ENCODE measurements at regions not wholly inside any gene's neighbourhood (a gene's known extent, or its start where the extent isn't known, plus 50 kb on each side); places are given as distances from the start of the nearest gene placed in this dataset.

DNA sequence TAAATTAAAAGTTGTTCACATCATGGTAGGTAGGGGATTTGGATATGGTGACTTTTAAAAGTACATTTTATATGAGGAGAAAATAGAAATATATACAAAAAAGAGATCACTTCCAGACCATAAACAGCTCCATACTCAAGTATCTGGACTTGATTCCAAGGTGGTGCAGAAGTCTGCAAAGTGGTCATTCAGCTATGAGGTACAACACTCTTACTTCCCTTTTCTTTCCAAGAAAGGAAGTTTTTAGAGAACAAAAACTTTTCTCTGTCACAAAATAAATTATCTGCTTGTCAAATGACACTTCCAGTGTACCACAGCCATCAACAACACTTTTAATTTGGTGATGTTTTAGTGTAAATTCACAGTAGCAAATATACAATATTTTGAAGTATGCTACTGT lies 1013.5 kb downstream of the GATA3 start:
- no peaks in the 10 kb centered on the region for H3K4me1 ChIP-seq (ENCODE audit: control insufficient read depth in 4 of 4, insufficient read depth in 4 of 4, low read length in 3 of 4)
- no peak overlapping the region for H3K27ac ChIP-seq (ENCODE audit: low read depth in 1 of 2, low read length in 2 of 2)
- TF ChIP-seq FOXA1 (IDR thresholded peaks at IDR 0.05) (no peak), YY1 (IDR thresholded peaks at IDR 0.05) (no peak), NR2F2 (IDR thresholded peaks at IDR 0.05) (no peak), SP1 (IDR thresholded peaks at IDR 0.05) (no peak), JUND (IDR thresholded peaks at IDR 0.05) (no peak)
- TF ChIP-seq, protein P1, sequence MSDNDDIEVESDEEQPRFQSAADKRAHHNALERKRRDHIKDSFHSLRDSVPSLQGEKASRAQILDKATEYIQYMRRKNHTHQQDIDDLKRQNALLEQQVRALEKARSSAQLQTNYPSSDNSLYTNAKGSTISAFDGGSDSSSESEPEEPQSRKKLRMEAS (IDR thresholded peaks at IDR 0.05), result no peak
- TF ChIP-seq, protein P2, sequence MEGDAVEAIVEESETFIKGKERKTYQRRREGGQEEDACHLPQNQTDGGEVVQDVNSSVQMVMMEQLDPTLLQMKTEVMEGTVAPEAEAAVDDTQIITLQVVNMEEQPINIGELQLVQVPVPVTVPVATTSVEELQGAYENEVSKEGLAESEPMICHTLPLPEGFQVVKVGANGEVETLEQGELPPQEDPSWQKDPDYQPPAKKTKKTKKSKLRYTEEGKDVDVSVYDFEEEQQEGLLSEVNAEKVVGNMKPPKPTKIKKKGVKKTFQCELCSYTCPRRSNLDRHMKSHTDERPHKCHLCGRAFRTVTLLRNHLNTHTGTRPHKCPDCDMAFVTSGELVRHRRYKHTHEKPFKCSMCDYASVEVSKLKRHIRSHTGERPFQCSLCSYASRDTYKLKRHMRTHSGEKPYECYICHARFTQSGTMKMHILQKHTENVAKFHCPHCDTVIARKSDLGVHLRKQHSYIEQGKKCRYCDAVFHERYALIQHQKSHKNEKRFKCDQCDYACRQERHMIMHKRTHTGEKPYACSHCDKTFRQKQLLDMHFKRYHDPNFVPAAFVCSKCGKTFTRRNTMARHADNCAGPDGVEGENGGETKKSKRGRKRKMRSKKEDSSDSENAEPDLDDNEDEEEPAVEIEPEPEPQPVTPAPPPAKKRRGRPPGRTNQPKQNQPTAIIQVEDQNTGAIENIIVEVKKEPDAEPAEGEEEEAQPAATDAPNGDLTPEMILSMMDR (IDR thresholded peaks at IDR 0.05; ENCODE audit: low read depth, low read length, missing input control), result no peak
- peaks cover 0 to 4% (median 0%) of the 10 kb centered on the region in 4 donors for H3K27me3 ChIP-seq (ENCODE audit: control insufficient read depth in 4 of 4, insufficient read depth in 4 of 4, low read length in 3 of 4)
- H3K4me3 ChIP-seq (ENCODE audit: low read depth in 1 of 3, low read length in 3 of 3), result no peak overlapping the region
- H3K9me3 ChIP-seq (ENCODE audit: control insufficient read depth in 4 of 4, low read length in 3 of 4), result no peaks in the 10 kb centered on the region
- no peak for DNase-seq (ENCODE audit: low spot score)
- no peaks in the 10 kb centered on the region for H3K36me3 ChIP-seq (ENCODE audit: control insufficient read depth in 4 of 4, insufficient read depth in 3 of 4, low read depth in 1 of 4, low read length in 3 of 4)
- H3K9ac ChIP-seq (ENCODE audit: low read depth in 1 of 2, low read length in 2 of 2), result no peak overlapping the region

DNA sequence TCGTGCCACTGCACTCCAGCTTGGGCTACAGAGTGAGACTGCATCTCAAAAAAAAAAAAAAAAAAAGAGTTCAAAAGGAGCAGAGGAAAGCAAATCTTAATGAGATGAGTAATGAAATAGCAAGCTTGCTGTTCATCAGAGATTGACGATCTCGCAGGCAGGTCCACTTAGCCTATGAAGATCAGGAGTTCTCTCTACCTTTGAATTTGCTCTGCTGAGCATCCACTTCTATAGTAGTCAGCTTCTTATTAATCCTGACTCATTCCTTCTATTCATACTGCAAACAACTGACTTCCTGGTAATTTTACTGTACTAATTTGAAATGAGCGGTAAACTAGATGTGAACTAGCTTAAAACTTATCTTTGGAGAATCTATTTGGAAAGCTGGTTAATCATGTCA lies 1014.6 kb downstream of the GATA3 start:
- H3K27me3 ChIP-seq (ENCODE audit: control insufficient read depth in 4 of 4, insufficient read depth in 4 of 4, low read length in 3 of 4), result peaks cover 0 to 4% (median 0%) of the 10 kb centered on the region in 4 donors
- H3K27ac ChIP-seq (ENCODE audit: low read depth in 1 of 2, low read length in 2 of 2), result no peak overlapping the region
- WGBS, result 85% methylated on average over 4 of the region's 4 CpGs
- no peaks in the 10 kb centered on the region for H3K9me3 ChIP-seq (ENCODE audit: control insufficient read depth in 4 of 4, low read length in 3 of 4)
- TF ChIP-seq SP1 (IDR thresholded peaks at IDR 0.05) (no peak), JUND (IDR thresholded peaks at IDR 0.05) (no peak), FOXA1 (IDR thresholded peaks at IDR 0.05) (no peak), GABPA (IDR thresholded peaks at IDR 0.05 in 1 of 2, conservative IDR thresholded peaks at IDR 0.05 in 1 of 2) (no peak), FOXA2 (IDR thresholded peaks at IDR 0.05) (no peak), TAF1 (conservative IDR thresholded peaks at IDR 0.05) (no peak), YY1 (IDR thresholded peaks at IDR 0.05) (no peak), HNF4A (conservative IDR thresholded peaks at IDR 0.05) (no peak), NR2F2 (IDR thresholded peaks at IDR 0.05) (no peak), EGR1 (IDR thresholded peaks at IDR 0.05; ENCODE audit: low read depth in 2 of 2) (no peak), RXRA (IDR thresholded peaks at IDR 0.05) (no peak), HNF4G (IDR thresholded peaks at IDR 0.05) (no peak)
- TF ChIP-seq, protein P3, sequence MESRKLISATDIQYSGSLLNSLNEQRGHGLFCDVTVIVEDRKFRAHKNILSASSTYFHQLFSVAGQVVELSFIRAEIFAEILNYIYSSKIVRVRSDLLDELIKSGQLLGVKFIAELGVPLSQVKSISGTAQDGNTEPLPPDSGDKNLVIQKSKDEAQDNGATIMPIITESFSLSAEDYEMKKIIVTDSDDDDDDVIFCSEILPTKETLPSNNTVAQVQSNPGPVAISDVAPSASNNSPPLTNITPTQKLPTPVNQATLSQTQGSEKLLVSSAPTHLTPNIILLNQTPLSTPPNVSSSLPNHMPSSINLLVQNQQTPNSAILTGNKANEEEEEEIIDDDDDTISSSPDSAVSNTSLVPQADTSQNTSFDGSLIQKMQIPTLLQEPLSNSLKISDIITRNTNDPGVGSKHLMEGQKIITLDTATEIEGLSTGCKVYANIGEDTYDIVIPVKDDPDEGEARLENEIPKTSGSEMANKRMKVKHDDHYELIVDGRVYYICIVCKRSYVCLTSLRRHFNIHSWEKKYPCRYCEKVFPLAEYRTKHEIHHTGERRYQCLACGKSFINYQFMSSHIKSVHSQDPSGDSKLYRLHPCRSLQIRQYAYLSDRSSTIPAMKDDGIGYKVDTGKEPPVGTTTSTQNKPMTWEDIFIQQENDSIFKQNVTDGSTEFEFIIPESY (IDR thresholded peaks at IDR 0.05), result no peak
- TF ChIP-seq, protein P2 (IDR thresholded peaks at IDR 0.05; ENCODE audit: low read depth, low read length, missing input control), result no peak
- TF ChIP-seq, protein P4, sequence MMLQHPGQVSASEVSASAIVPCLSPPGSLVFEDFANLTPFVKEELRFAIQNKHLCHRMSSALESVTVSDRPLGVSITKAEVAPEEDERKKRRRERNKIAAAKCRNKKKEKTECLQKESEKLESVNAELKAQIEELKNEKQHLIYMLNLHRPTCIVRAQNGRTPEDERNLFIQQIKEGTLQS (IDR thresholded peaks at IDR 0.05), result no peak
- TF ChIP-seq, protein P1 (IDR thresholded peaks at IDR 0.05), result no peak
- no peak overlapping the region for H3K9ac ChIP-seq (ENCODE audit: low read depth in 1 of 2, low read length in 2 of 2)
- H3K4me1 ChIP-seq (ENCODE audit: control insufficient read depth in 4 of 4, insufficient read depth in 4 of 4, low read length in 3 of 4), result no peaks in the 10 kb centered on the region
- no peaks in the 10 kb centered on the region for H3K36me3 ChIP-seq (ENCODE audit: control insufficient read depth in 4 of 4, insufficient read depth in 3 of 4, low read depth in 1 of 4, low read length in 3 of 4)
- no peak overlapping the region for H3K4me3 ChIP-seq (ENCODE audit: low read depth in 1 of 3, low read length in 3 of 3)
- no peak for DNase-seq (ENCODE audit: low spot score)
